T follicular helper cell (primary cell): ENCODE measurements at regions not wholly inside any gene's neighbourhood (a gene's known extent, or its start where the extent isn't known, plus 50 kb on each side); places are given as distances from the start of the nearest gene placed in this dataset.

Source experiments
- DNase-seq: peaks from one replicate; pipeline ENCODE4 v3.0.0-alpha.2; 2020; ENCODE audit warnings: low read depth

- DNase-seq: no peak
Observed at GRCh38 chr19:31501427-31502195, 152.4 kb upstream of the TSHZ3 start.

DNA sequence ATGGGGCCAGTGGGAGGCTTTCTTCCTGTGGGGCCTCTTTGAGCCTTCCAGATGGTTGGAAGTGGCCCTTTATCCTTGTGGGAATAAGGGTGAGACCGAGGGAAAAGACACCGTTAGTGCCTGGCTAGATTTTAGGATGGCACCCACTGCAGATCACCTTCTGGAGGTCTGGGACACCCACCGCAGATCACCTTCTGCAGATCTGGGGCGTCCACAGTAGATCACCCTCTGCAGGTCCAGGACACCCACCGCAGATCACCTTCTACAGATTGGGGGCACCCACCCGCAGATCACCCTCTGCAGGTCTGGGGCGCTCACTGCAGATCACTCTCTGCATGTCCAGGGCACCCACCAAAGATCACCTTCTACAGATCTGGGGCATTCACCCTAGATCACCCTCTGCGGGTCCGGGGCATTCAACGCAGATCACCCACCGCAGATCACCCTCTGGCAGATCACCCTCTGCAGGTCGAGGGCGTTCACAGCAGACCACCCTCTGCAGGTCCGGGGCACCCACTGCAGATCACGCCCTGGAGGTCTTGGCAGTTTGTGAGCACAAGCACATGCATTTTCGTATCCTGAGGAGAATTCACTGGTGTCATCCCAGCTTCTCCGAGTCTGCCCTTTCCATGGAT lies 153.4 kb upstream of the TSHZ3 start:
- DNase-seq: no peak

GRCh38 chr19:31503211-31503610 lies 154.0 kb upstream of the TSHZ3 start:
- no peak for DNase-seq

DNA sequence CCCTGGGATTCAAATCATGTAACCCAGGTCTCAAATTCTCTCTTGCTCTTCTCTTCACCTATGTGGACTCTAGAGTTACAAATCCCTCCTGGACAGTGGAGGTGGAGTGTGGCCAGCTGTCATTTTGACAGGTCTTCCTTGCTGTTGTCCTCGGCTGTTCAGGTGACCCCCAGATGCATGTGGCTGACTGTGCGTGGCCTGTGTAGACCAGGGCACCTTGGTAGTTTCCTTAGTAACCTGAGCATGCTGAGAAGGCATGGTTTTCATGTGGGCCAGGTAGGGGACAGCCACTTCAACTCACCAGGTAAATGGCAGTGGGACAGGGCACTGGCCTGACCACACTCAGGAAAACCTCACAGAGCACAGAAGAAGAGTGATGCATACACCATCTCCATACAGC lies 155.0 kb upstream of the TSHZ3 start:
- DNase-seq: no peak

DNA sequence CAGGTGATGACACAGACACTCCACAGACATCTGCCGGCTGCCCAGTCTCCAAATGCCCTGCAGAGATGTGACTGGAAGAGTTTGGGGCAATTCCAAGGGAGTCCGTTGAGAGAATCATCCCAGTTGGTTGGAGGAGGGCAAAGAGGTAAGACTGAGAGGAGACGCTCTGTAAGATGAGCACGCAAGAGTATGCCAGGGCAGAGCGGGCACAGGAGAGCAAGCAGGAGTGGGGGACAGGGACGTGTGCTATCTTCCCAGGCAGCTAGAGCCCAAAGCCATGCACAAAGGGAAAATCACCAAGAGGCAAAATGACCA lies 156.3 kb upstream of the TSHZ3 start:
- no peak for DNase-seq

- DNase-seq: no peak
Observed at GRCh38 chr19:31506102-31506501, 156.9 kb upstream of the TSHZ3 start.

- no peak for DNase-seq
Observed at GRCh38 chr19:31510635-31511034, 161.4 kb upstream of the TSHZ3 start.

DNA sequence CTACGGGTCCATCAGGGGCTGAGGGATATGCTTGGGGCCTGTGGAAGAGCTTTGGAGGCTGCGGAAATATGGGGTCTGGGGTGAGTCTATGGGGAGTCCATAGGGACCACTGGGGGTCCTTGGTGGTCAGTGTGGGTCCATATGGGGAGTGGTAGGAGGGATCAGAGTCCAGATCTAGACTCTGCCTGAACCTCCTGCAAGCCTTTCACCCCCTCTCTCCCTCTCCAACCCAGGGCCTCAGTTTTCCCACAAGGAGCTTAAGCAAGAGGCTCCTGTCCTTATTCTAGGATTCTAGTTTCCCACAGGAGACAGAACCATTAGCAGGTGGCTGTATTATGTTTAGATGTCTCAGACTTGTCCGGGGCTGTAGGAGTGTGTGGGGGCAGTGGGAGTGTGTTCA lies 161.9 kb upstream of the TSHZ3 start:
- DNase-seq: no peak

DNA sequence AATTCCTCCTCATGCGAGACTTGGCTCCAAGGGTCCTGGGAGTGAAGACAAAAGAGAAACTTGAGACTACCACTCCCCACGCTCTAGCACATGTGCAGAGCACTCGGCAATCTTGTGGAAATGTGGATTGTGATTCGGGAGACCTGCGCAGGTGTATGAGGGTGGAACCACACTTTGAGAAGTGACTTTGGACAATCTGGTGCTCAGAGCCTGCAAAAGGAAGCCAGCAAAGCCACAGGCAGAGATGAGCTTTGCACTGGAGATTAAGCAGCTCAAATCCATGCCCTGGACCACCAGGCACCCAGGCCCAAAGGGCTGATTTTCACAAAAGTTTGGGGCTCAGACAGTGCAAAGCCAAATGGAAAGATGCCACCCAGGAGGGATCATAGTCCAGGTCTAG lies 162.5 kb upstream of the TSHZ3 start:
- no peak for DNase-seq

DNA sequence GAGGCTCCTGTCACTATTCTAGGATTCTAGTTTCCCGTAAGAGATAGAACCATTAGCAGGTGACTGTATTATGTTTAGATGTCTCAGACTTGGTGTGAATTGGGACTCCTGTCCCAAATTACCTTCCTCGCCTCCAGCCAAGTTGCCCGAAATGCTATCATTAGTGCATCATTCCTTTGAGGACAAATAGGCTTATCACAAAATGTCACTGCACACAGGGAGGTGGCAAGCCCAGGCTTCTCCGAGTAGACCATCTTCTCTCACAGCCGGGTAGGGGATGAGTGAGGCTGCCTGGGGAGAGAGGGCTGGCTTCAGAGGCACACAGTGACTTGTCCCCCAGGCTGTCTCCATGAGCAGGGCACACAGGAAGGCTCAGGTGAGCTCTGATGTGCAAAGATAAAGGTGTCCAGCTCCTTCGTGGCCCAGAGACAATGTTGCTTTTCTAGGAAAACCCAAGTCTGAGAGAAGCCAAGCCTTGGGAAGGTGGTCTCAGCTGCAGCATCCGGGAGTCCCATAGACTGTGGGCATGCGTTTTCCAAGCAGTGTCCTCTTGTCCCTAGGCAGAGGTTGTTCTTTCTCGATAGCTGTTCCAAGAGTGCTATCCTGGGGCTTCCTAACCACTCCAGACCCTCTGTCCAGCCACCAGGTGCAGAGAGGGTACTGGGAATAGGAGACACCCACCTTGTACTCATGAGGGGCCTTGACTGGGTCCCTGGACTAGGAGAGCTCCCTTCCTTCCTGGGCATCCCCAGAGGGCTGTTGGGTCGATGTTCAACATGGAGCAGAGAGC lies 163.1 kb upstream of the TSHZ3 start:
- no peak for DNase-seq

- no peak for DNase-seq
Observed at GRCh38 chr19:31513841-31514240, 164.6 kb upstream of the TSHZ3 start.

GRCh38 chr19:31515931-31516330 lies 166.7 kb upstream of the TSHZ3 start:
- DNase-seq: no peak

DNA sequence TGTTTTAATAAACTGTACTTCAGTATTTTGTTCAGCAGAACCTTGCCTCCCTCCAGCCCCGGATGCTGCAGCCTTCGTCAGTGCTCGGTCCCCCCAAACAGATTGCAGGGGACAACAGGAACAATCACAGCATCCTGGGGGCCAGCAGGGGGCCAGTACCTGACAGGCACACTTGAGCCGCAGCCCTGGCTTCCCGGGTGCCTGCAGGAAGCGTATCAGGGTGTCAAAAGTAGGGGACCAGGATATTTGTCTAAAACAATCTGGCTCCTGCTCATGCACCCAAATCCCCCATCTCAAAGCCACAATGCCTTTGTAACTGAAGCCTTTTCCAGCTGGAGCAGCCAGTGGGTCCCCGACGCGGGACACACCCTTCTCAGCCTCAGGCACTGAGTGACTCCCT lies 167.5 kb upstream of the TSHZ3 start:
- DNase-seq: no peak

DNA sequence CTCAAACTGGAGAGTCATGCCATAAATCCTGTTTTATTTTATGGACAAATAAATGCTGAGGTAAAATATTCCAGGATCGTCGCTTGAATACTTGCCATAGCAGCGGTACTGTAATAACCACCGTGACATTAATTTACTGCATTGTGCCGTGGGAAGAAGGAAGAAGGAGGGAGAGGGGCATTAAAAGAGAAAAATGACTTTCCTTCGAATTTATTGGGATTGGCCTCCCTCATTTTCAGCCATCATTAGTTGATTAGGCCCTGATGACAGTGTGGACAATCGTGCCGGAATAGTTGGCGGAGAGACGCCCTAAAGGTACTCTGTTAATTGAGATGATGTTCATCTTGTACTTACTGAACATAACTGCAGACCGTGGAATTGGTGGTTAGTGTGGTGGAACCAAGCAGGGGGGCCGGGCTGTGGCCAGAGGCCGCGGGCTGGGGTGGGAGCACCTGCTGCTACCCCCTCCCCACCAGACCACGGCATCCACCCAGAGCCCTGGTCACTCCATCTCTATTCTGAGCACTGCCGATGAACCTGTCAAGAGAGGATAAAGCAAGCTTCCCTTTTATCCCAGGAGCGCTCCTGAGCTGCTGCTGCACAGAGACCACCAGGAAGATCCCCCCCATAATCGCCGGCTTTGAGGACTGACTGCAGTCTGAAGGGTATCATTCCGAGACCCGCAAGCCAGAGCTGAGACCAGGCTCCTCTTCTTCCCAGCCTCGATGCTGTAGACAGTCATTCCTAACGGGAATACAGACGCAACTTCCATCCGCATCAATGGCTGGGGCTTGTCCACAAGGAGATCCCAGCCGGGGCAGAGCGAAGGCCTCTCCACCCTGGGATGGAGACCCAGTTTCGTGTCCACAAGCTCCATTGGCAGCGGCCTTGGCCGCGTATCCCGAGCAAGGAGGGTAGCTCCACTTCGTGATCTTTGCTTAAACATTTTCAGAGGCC lies 168.3 kb upstream of the TSHZ3 start:
- no peak for DNase-seq

DNA sequence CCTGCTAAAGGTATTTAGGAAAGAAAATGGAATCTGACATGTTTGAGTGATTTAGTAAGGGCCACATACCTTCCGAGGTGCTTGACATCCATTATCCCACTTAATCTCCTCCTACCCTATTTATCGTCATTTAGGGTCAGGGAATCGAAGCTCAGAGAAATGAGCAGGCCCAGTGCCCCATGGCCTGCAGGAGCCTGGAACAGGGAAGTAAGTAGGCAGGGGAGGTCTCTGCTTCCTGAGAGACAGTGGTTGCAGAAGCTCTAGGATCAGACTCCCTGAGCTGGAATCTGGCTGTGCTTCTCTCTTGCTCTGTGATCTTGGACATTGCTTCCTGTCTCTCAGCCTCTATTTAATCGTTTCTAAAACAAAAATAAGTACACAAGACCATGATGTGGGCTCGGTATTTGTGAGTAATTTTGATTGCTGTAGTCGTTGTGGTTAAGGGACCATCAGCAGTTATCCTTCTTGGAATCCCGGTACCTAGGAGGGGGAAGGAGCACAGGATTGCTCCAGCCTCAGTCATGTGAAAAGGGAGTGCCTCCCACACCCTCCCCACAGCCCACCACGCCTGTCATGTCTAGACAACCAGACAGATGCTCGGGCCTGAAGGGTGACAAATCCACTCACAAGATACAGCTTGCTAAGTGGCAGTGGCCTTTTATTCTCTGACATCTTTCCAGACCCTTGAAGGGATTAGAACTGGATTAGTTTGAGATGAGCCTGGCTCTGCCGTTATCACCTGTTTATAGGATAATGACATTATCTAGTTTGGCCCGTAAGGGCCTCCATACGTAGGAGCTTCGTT lies 169.2 kb upstream of the TSHZ3 start:
- DNase-seq: no peak

GRCh38 chr19:31519256-31519655 lies 170.0 kb upstream of the TSHZ3 start:
- DNase-seq: no peak

- DNase-seq: no peak
Observed at GRCh38 chr19:31519908-31520307, 170.7 kb upstream of the TSHZ3 start.

DNA sequence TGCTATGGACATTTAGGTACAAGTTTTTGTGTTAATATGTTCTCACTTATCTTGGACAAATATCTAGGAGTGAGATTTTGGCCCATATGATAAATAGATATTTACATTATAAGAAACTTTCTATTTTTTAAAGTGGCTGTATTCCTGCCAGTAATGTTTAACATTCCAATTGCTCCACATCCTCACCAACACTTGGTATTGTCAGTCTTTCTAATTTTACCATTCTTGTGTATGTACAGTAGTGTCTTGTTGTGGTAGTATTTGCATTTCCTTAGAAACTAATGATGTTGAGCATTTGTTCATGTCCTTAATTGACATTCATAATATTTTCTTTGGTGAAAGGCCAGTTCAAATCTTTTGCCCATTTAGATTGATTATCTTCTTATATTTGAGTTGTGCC lies 171.4 kb upstream of the TSHZ3 start:
- no peak for DNase-seq

DNA sequence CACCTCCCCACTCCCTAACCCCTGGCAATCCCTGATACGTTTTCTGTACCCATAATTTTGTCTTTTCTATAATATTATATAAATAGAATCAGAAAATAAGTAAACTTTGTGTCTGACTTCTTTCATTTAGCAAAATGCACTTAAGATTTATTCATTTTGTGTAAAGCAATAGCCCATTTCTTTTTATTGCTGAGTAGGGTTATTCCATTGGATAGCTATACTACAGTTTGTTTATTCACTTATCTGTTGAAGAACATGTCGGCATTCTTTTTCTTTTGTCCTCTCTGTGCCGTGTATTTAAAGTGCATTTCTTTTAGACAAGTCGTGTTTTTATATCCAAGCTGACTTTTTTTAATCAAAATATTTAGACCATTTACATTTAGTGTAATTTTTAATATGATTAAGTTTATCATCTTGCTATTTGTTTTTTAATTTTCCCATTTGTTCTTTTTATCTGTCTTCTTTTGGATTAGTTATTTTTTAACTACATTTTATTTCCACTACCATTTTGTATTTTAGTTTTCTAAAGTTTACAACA lies 176.4 kb upstream of the TSHZ3 start:
- DNase-seq: no peak

GRCh38 chr19:31527443-31527842 lies 178.2 kb upstream of the TSHZ3 start:
- no peak for DNase-seq

GRCh38 chr19:31528261-31528660 lies 179.0 kb upstream of the TSHZ3 start:
- DNase-seq: no peak
